Heart left ventricle (tissue), 16 donors: ENCODE measurements at regions not wholly inside any gene's neighbourhood (a gene's known extent, or its start where the extent isn't known, plus 50 kb on each side); places are given as distances from the start of the nearest gene placed in this dataset.

Experiments used
- ATAC-seq, 4 donors: fragments of 200-7000 bp; cut with Tn5 transposase; one replicate each; pipeline ENCODE4 v1.9.1; 2020 to 2022; ENCODE audit warnings: moderate library complexity in 4 of 4, mild to moderate bottlenecking in 3 of 4, moderate number of reproducible peaks in 1 of 4
- DNase-seq, 5 donors: peaks; one replicate each; pipeline ENCODE4 v3.0.0-alpha.2; 2020
- H3K27ac ChIP-seq, 12 donors: fragments of 200-600 bp; sonication (generic) in 4 of 12; one replicate each; pipeline versions ENCODE4 v1.5.0 to v1.8.0; 2016 to 2022; ENCODE audit warnings: mild to moderate bottlenecking in 2 of 12
- H3K27me3 ChIP-seq, 9 donors: fragments of 200-600 bp; sonication (generic) in 2 of 9; one replicate each; pipeline versions ENCODE4 v1.5.1 to v1.8.0; 2016 to 2022; ENCODE audit warnings: mild to moderate bottlenecking in 3 of 9
- H3K36me3 ChIP-seq, 9 donors: fragments of 200-600 bp; sonication (generic) in 2 of 9; one replicate each; pipeline versions ENCODE4 v1.5.0 to v1.8.0; 2018 to 2022; ENCODE audit warnings: mild to moderate bottlenecking in 2 of 9
- H3K4me1 ChIP-seq, 12 donors: fragments of 200-600 bp; sonication (generic) in 4 of 12; one replicate each; pipeline versions ENCODE4 v1.5.0 to v1.8.0; 2016 to 2022; ENCODE audit warnings: mild to moderate bottlenecking in 3 of 12
- H3K4me3 ChIP-seq, 12 donors: fragments of 200-600 bp; sonication (generic) in 4 of 12; one replicate each; pipeline versions ENCODE4 v1.5.0 to v1.8.0; 2017 to 2022; ENCODE audit warnings: mild to moderate bottlenecking in 9 of 12, moderate library complexity in 4 of 12
- H3K9me3 ChIP-seq, 12 donors: fragments of 200-600 bp; sonication (generic) in 4 of 12; one replicate each; pipeline versions ENCODE4 v1.5.0 to v1.8.0; 2016 to 2022; ENCODE audit warnings: mild to moderate bottlenecking in 1 of 12
- POLR2A ChIP-seq, 2 donors: fragments of 450-650 bp; IDR thresholded peaks; one replicate each; pipeline ENCODE4 v1.6.1; 2017; ENCODE audit warnings: antibody characterized with exemption in 2 of 2, mild to moderate bottlenecking in 2 of 2, moderate library complexity in 2 of 2
- WGBS, 4 donors: extraction: QIAGEN DNeasy Blood & Tissue Kit in 2 of 4; methylation state at CpG; one replicate each; pipeline versions ENCODE4 v1.1.5 to v1.1.7; 2013 to 2018; 5-methylcytosine and 5-hydroxymethylcytosine counted together
- intact Hi-C, 10 donors: fragments of 100-400 bp; cut with DNase I; formaldehyde crosslinking; loops; one replicate each; pipeline versions ENCODE4 v1.11.1 to v1.14.2; 2022
- TF ChIP-seq, protein P1 (sequence below), 12 donors: fragments of 200-600 bp; sonication (generic) in 4 of 12; IDR thresholded peaks; one replicate each; pipeline versions ENCODE4 v1.5.0 to v1.8.0; 2018 to 2022; ENCODE audit warnings: antibody characterized with exemption in 12 of 12, mild to moderate bottlenecking in 5 of 12
- donor health status: ischemic (EF 13 %, LVEDD 7.1; RV severe dilation, severe dysfunction).
- donor health status: healthy with polysubstance abuse.
- donor health status: DM: no; HTN: yes; CAD: no.
- donor health status: DM: no; HTN: no; CAD: no.
- donor health status: ischemic (EF 25% LVEDD 6.9; RV normal size, moderate dysfunction).
- donor health status: ischemic (EF 25% LVEDD 5.7; RV mildly dilated, moderate dysfunction).
- donor health status: healthy.
- donor health status: DM: yes; HTN: yes; CAD: no.
- donor health status: ischemic (EF 35%, LVEDD 5.7; RV mildly dilated, moderate dysfunction).
- donor health status: nonischemic (EF 11% LVEDD 7.7; RV severe dilation, severe dysfunction).
- donor health status: DM: yes; HTN: yes; CAD: no.
- donor health status: PGD.
- donor health status: ischemic (EF 29% LVEDD 5.4; RV normal size, mild dysfunction).
- donor health status: nonischemic (EF 23%, LVEDD 6.1; RV moderate dilation, normal function).

DNA sequence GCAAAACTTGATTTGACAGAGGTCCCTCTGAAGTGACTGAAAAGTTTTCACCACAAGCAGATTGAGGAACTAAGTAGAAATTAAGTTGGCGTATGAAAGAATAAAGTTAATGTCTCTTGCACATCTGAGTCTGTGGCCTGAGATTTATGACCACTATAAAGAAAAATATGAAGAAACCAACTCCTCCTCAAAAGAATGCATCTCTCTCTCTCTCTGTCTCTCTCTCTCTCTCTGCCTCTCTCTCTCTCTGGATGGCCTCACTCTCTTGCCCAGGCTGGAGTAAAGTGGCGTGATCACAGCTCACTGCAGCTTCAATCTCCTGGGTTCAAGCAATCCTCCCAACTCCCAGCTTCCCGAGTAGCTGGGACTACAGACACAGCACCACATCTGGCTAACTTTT lies 55.2 kb downstream of the RPL22L1 start:
- intact Hi-C loops: loop anchor here (5.0 to 10.0 kb wide), 8 partner anchors 120 to 508 kb away; no protein-coding TSS in a partner anchor
- DNase-seq: no peak

DNA sequence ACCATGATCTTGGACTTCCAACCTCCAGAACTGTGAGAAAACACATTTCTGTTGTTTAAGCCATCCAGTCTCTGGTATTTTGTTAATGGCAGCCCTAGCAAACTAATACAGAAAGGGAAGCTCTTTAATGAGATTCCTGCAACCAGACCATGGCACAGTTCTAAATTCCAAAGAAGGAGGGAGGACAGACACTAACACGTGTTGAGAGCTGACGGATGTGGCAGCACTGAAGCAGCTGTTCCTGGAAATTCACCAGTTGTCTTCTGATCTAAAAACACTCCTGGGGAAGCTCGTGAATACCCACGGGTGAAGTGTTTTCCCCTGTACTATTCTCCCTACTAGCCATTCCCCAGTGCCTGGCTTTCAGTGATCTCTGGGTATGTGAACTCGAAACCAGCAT lies 56.7 kb downstream of the RPL22L1 start:
- Histone ChIP-seq H3K27ac (no peak overlapping the region), H3K36me3 (no peaks in the 10 kb centered on the region), H3K27me3 (no peaks in the 10 kb centered on the region), H3K4me3 (no peak overlapping the region), H3K9me3 (no peaks in the 10 kb centered on the region), H3K4me1 (peaks cover 0 to 11% (median 0%) of the 10 kb centered on the region in 12 donors)
- WGBS, 4 donors: 44 to 76% (median 51%) methylated on average over 3 to 5 of the region's 5 CpGs
- ATAC-seq (no peak), DNase-seq (no peak)
- TF ChIP-seq POLR2A (IDR thresholded peaks at IDR 0.05): no peak
- TF ChIP-seq, protein P1, sequence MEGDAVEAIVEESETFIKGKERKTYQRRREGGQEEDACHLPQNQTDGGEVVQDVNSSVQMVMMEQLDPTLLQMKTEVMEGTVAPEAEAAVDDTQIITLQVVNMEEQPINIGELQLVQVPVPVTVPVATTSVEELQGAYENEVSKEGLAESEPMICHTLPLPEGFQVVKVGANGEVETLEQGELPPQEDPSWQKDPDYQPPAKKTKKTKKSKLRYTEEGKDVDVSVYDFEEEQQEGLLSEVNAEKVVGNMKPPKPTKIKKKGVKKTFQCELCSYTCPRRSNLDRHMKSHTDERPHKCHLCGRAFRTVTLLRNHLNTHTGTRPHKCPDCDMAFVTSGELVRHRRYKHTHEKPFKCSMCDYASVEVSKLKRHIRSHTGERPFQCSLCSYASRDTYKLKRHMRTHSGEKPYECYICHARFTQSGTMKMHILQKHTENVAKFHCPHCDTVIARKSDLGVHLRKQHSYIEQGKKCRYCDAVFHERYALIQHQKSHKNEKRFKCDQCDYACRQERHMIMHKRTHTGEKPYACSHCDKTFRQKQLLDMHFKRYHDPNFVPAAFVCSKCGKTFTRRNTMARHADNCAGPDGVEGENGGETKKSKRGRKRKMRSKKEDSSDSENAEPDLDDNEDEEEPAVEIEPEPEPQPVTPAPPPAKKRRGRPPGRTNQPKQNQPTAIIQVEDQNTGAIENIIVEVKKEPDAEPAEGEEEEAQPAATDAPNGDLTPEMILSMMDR (IDR thresholded peaks at IDR 0.05): no peak
- intact Hi-C loops: loop anchor here (2.0 to 10.0 kb wide), 10 partner anchors 118 to 506 kb away; no protein-coding TSS in a partner anchor

More for the DNA sequence above, 55.2 kb downstream of the RPL22L1 start:
- Histone ChIP-seq H3K27me3 (no peaks in the 10 kb centered on the region), H3K36me3 (no peaks in the 10 kb centered on the region), H3K27ac (no peak overlapping the region), H3K4me1 (peaks cover 0 to 11% (median 0%) of the 10 kb centered on the region in 12 donors), H3K4me3 (no peak overlapping the region), H3K9me3 (no peaks in the 10 kb centered on the region)
- 77 to 93% (median 92%) methylated on average over 3 of the region's 3 CpGs for WGBS, 4 donors
- TF ChIP-seq, protein P1 (IDR thresholded peaks at IDR 0.05): no peak
- no peak for TF ChIP-seq POLR2A (IDR thresholded peaks at IDR 0.05)
- no peak for ATAC-seq

DNA sequence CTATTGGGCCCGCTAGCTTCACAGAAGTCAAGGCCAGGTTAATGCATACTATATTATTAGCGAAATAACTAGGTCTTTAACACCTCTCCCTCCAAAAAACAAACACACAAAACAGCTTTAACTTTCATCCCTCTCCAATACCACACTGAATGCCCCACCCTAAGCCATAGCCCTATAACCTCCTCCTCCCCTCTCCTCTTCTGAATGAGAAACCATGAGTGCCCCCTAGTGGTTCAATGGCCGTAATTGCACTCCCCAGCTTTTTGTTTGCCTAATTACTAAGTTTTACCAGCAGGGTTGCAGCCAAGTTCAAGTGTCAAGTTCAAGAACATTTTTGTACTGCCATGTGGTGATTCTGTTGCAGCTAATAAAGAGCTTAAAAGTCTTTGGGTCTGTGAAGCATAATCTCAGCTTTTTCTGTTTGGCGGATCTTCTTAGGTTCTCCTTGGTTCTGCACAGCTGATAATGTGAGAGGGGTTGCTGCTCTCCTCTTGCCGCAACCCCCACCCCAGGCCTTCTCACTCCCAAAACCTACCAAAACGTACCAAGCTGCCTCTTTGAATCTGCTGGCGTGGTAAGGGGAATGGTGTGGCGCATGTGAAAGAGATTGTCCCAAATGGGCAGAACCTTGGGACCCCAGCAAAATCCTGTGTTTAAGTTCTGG lies 57.9 kb downstream of the RPL22L1 start:
- peak in 3 of 4 donors; percentile 64 to 83 (median 79) for ATAC-seq
- WGBS, 4 donors: 72 to 77% (median 73%) methylated on average over 8 of the region's 8 CpGs
- intact Hi-C loops: loop anchor here (1.0 to 10.0 kb wide), 11 partner anchors 117 to 505 kb away; no protein-coding TSS in a partner anchor

DNA sequence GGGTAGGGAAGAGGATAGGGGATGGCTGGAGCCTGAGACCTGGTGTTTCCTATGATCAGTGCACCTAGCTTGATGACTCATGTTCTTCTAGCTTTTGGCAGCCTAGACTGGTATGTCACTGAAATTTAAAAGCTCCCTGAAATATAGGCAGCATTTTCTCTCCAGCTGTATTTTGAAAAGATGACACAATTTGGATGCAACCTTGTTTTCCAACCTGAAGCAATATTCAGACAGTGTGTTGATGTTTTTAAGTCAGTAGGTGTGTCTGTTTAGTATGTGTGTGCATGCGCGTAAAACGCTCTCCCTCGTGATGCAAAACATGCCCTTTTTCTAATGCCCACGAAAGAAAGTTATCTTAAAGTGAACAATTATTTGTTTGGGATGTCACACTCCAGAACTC lies 58.5 kb downstream of the RPL22L1 start:
- WGBS, 4 donors: 80 to 85% (median 83%) methylated on average over 5 of the region's 5 CpGs
- no peaks in the 10 kb centered on the region for H3K36me3 ChIP-seq
- no peak overlapping the region for H3K4me3 ChIP-seq
- intact Hi-C loops: loop anchor here (2.0 to 10.0 kb wide), 9 partner anchors 117 to 504 kb away; no protein-coding TSS in a partner anchor
- ATAC-seq (no peak), DNase-seq (no peak)
- no peaks in the 10 kb centered on the region for H3K9me3 ChIP-seq
- no peak for TF ChIP-seq POLR2A (IDR thresholded peaks at IDR 0.05)
- TF ChIP-seq, protein P1 (IDR thresholded peaks at IDR 0.05): no peak
- H3K27me3 ChIP-seq: no peaks in the 10 kb centered on the region
- H3K4me1 ChIP-seq: peaks cover 0 to 11% (median 0%) of the 10 kb centered on the region in 12 donors
- H3K27ac ChIP-seq: no peak overlapping the region

More for the DNA sequence above, 57.9 kb downstream of the RPL22L1 start:
- H3K27me3 ChIP-seq: no peaks in the 10 kb centered on the region
- no peak overlapping the region for H3K4me3 ChIP-seq
- TF ChIP-seq, protein P1 (IDR thresholded peaks at IDR 0.05): peak; percentile 78 to 91 (median 85)
- no peak for TF ChIP-seq POLR2A (IDR thresholded peaks at IDR 0.05)
- peaks cover 0 to 11% (median 0%) of the 10 kb centered on the region in 12 donors for H3K4me1 ChIP-seq
- no peak overlapping the region for H3K27ac ChIP-seq
- no peaks in the 10 kb centered on the region for H3K36me3 ChIP-seq
- H3K9me3 ChIP-seq: no peaks in the 10 kb centered on the region
- peak in 4 of 5 donors; percentile 35 to 48 (median 38) for DNase-seq
